NT2/D1 (cell line): ENCODE measurements at regions not wholly inside any gene's neighbourhood (a gene's known extent, or its start where the extent isn't known, plus 50 kb on each side); places are given as distances from the start of the nearest gene placed in this dataset.

ENCODE experiments used
- DNase-seq: peaks from one replicate; pipeline ENCODE4 v3.0.0-alpha.2; 2011; ENCODE audit warnings: low read depth, low spot score
- H3K27me3 ChIP-seq: 2 replicates; pipeline ENCODE4 v1.6.0; 2011; ENCODE audit warnings: mild to moderate bottlenecking; ENCODE audit not compliant: insufficient read length, insufficient read depth
- H3K36me3 ChIP-seq: 2 replicates; pipeline ENCODE4 v1.6.1; 2011; ENCODE audit warnings: mild to moderate bottlenecking, low read length, mixed read lengths; ENCODE audit not compliant: insufficient read depth, insufficient read length
- H3K4me1 ChIP-seq: 2 replicates; pipeline ENCODE4 v1.5.1; 2011; ENCODE audit not compliant: insufficient read depth, insufficient read length
- H3K4me3 ChIP-seq: 2 replicates; pipeline ENCODE4 v1.5.1; 2011; ENCODE audit warnings: low read depth; ENCODE audit not compliant: insufficient read length
- H3K9ac ChIP-seq: 2 replicates; pipeline ENCODE4 v1.6.0; 2011; ENCODE audit warnings: low read depth; ENCODE audit not compliant: insufficient read length
- H3K9me3 ChIP-seq: 2 replicates; pipeline ENCODE4 v1.5.1; 2011; ENCODE audit warnings: mild to moderate bottlenecking, low read length; ENCODE audit not compliant: insufficient read depth
- ZNF274 ChIP-seq: IDR thresholded peaks from 2 replicates; pipeline ENCODE4 v1.6.1; 2011; ENCODE audit warnings: mild to moderate bottlenecking, low read depth, low read length

DNA sequence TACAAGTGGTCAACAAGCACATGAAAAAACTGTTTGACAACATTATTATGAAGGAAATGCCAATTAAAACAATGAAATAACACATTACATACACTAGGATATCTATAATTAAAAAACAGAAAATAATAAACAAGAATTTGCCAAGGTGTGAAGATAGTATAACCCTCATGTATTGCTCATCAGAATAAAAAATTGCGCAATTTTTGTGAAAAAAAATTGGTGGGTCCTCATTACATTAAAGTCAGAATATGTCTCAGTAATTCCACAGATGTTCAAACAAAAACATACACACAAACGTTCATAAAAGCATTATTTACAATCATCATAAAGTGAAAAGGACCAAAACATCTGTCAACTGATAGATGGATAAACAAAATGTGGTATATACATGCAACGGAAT, 63.0 kb upstream of the AR start:
- H3K4me3 ChIP-seq = no peak overlapping the region
- no peaks in the 10 kb centered on the region for H3K27me3 ChIP-seq
- no peaks in the 10 kb centered on the region for H3K36me3 ChIP-seq
- no peak for TF ChIP-seq ZNF274
- H3K4me1 ChIP-seq = no peaks in the 10 kb centered on the region
- DNase-seq = no peak
- no peaks in the 10 kb centered on the region for H3K9me3 ChIP-seq
- no peak overlapping the region for H3K9ac ChIP-seq
